Upper lobe of left lung (tissue), 4 donors: ENCODE measurements at regions not wholly inside any gene's neighbourhood (a gene's known extent, or its start where the extent isn't known, plus 50 kb on each side); places are given as distances from the start of the nearest gene placed in this dataset.

Experiments
- EP300 ChIP-seq, 4 donors: sonication (generic); formaldehyde crosslinking; IDR thresholded peaks; one replicate each; pipeline ENCODE4 v1.5.1; 2017; ENCODE audit warnings: antibody characterized with exemption in 4 of 4, control low read depth in 2 of 4
- POLR2A ChIP-seq, 4 donors: fragments of 450-650 bp; IDR thresholded peaks; one replicate each; pipeline ENCODE4 v1.5.1; 2016 to 2017; ENCODE audit warnings: antibody characterized with exemption in 4 of 4, mild to moderate bottlenecking in 2 of 4
- POLR2AphosphoS5 ChIP-seq, 2 donors: sonication (generic); formaldehyde crosslinking; IDR thresholded peaks; one replicate each; pipeline ENCODE4 v1.5.1; 2017; ENCODE audit warnings: antibody characterized with exemption in 2 of 2
- TF ChIP-seq, protein P1 (sequence below), 6 experiments: fragments of 450-650 bp in 4 of 6; fragments of 200-600 bp in 2 of 6; sonication (generic) in 2 of 6; IDR thresholded peaks; one replicate each; pipeline ENCODE4 v1.5.1; 2016 to 2019; ENCODE audit warnings: antibody characterized with exemption in 6 of 6

DNA sequence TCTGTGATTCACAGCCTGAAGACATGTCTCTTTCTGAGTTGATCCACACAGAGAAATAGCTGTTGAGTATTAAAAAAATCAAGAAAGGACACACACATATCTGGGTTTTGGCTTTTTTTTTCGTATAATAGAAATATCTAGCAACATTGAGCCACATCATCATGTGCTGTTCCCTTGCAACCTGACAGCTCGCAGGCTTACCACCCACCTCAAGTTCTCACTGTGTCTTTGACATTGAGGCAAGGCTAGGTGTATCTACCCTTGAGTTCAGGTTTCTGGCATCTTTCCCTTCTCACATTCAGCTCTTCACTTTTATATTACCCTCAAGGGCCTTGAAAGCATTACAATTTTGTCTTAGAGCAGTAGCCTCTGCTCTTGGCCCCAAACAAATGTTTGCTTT, 490.3 kb upstream of the KIRREL3 start:
- TF ChIP-seq, protein P1, sequence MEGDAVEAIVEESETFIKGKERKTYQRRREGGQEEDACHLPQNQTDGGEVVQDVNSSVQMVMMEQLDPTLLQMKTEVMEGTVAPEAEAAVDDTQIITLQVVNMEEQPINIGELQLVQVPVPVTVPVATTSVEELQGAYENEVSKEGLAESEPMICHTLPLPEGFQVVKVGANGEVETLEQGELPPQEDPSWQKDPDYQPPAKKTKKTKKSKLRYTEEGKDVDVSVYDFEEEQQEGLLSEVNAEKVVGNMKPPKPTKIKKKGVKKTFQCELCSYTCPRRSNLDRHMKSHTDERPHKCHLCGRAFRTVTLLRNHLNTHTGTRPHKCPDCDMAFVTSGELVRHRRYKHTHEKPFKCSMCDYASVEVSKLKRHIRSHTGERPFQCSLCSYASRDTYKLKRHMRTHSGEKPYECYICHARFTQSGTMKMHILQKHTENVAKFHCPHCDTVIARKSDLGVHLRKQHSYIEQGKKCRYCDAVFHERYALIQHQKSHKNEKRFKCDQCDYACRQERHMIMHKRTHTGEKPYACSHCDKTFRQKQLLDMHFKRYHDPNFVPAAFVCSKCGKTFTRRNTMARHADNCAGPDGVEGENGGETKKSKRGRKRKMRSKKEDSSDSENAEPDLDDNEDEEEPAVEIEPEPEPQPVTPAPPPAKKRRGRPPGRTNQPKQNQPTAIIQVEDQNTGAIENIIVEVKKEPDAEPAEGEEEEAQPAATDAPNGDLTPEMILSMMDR (IDR thresholded peaks at IDR 0.05) = no peak
- TF ChIP-seq POLR2AphosphoS5 (IDR thresholded peaks at IDR 0.05) (no peak), EP300 (IDR thresholded peaks at IDR 0.05) (no peak), POLR2A (IDR thresholded peaks at IDR 0.05) (no peak)
